ENCODE measurements at regions not wholly inside any gene's neighbourhood (a gene's known extent, or its start where the extent isn't known, plus 50 kb on each side); places are given as distances from the start of the nearest gene placed in this dataset.
"Not testable (repeated sequence)": the region's sequence is repeated elsewhere in the genome, so short reads cannot be mapped to it uniquely, and the experiment has no call there.

DNA sequence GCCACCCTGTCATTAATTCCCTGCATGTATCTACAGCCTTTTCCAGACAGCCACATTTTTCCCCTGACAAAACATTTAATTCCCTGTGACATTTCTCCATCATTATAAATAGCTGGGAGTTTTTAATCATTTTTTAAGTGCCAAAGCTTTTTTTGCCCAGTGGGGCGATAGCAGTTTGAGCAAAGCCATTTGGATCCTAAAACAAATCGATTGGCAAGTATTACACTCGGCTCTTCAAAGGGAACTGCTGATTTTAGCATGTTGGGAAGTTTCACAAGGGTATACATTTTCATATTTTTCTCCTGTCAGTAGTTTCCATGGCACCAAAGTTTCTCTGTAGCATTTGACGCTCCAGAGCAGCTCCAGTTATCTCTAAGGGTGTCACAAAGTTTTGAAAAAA lies 210.8 kb downstream of the HIPK3 start:
- no peak for DNase-seq (ENCODE audit: low read depth in 3 of 3)

DNA sequence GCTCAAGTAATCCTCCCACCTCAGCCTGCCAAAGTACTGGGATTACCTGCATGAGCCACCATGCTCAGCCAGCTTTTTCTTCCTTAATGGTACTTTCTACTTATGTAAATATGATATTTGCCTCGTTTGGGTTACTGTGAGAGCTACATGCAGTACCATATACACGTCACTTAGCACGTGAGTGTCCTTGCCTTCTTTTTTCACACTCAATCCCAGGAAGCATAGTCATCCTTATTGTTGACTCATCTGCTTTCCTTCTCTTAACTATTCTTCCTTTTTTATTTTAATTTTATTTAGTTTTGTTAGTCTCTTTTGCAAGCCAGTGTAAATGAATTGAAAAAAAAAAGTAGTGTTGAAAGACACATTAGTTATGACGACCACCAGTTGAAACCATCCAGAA lies 205.9 kb downstream of the HIPK3 start:
- no peak for DNase-seq (ENCODE audit: low read depth in 3 of 3)

- DNase-seq (ENCODE audit: low read depth in 3 of 3): no peak
These were observed 204.4 kb downstream of the HIPK3 start for GRCh38 chr11:33461369-33462125.

DNA sequence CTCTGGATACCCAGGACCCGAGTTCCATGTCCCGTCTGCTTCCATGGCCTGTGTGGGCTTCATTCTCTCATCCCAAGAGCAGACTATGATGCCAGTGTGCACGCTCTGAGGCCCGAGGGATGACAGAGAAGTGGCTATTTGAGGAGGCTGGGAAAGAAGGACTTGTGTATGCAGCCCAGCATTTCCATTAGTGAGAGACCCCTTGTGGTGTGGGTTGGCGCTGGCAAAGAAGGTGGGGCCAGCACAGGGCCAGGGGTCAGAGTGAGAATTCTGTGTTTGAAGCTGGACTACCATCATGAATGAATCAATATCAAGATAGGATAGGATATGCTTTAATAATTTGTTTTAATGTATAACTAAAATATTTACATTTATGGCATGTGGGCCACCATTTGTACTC lies 200.8 kb downstream of the HIPK3 start:
- DNase-seq (ENCODE audit: low read depth in 3 of 3): no peak

DNA sequence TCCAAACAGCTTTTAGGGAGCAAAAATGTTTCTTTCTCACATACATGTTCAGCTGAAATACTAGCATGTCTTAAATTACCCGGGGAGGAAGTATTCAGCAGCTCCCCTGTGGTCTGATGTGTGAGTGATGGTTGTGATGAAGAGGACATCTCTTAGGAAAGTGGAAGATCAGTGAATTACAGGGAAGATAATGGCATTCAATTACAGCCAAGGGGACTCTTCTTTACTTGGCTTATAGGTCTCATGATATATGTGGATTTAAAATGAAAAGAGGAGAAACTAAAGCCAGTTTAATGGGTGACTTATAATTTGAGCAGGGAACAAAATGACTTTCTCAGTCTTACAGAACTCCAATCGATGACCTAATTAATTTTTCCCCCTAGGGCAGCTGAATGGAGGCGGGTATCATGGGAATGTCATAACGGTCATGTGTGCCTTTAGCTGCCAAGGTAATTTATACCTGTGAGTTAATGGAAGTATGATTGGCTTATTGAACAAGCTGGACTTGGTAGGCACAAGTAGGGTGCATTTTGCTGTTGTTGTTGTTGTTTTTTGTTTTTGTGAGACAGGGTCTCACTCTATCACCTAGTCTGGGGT lies 198.8 kb downstream of the HIPK3 start:
- no peak for DNase-seq (ENCODE audit: low read depth in 3 of 3)

DNA sequence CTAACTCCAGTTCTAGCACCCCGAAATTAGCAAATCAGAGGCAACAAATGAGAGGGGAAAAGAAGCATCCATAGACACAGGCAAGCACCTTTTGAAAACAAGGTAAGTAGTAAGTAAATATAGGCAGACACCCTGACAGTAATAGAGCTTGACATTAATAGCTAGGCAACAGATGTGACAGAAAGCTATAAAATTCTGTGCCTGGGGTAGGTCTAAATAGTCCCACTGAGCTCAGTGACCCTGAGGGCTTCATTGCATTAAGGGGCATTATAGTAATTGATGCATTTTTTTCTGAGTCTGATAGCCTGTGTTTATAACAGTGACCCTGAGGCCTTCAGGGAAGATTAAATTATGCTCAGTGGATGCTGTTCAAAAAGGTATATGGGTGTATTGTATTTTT lies 197.1 kb downstream of the HIPK3 start:
- no peak for DNase-seq (ENCODE audit: low read depth in 3 of 3)

DNA sequence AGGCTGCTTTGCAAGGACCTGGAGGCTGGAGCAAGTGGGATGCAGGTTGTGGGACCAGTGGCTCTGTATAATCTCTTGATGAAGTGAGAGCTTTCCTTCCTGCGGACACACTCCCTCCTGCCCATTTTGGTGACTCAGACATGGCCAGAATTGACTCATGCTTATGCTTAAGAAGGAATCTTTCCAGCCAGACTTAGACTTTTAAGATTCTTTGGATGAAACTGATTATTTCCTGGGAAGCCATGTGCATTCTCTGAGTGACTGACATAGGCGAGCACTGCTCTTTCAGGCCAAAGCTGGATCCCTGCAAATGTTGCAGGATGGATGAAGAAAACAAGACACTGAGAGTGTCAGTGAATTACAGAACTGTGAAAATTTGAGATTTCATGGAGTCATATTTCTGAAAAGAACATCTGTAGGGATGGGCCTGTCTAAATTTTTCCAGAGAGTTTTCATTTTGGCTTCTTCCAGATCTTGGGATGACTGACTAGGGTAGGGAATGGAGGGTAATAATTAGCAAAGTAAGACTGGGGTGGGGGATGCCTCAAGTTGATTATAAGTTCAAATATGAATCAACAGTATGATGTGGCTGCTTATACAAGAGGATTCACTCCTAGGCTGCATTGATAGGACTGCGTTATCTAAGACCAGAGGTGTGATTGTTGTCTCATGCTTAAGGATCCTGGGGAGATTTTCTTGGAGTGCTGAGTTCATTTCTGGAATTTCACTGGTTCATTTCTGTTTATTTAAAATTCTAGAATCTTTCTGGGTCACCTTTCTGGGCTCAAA lies 195.8 kb downstream of the HIPK3 start:
- DNase-seq (ENCODE audit: low read depth in 3 of 3): no peak

DNA sequence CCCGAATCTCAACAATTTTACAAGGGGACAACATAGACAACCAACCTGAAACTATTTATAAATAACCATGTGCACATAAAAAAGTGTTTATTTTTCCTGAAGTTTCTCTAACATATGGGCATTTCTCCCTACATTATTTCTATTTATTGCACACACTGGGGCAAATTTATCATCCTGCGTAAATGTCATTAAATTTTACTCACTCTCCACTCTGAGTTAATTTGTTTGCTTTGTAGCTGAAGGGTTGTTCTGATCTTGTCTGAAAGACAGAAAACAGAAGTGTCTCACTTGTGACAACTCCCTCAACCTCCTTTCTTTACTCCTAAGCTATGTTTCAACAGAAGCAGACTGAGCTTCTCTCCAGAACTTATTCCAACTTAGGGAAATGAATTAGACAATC lies 194.2 kb downstream of the HIPK3 start:
- DNase-seq (ENCODE audit: low read depth in 3 of 3): no peak

DNA sequence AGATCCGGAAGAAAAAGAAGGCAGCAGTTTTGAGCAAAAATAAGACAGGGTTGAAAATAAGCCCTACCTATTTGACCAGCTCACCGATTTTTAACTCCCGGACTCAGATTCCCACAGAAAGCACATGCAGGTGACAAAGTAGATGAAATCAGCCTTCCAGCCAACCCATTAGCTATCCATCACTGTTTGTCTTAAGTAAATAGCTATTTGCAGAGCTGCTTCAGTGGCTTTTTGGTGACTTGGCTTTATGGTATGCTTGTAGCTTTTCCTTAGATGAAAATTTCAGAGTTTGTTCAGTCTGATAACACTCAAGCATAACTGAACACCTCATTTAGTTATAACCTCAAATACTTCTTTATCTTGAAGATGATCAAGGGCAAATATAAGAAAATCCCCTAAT lies 192.6 kb downstream of the HIPK3 start:
- no peak for DNase-seq (ENCODE audit: low read depth in 3 of 3)

GRCh38 chr11:33448461-33449130 lies 191.4 kb downstream of the HIPK3 start:
- DNase-seq (ENCODE audit: low read depth in 3 of 3): no peak

- no peak for DNase-seq (ENCODE audit: low read depth in 3 of 3)
These were observed 188.6 kb downstream of the HIPK3 start for GRCh38 chr11:33445761-33446161.

DNA sequence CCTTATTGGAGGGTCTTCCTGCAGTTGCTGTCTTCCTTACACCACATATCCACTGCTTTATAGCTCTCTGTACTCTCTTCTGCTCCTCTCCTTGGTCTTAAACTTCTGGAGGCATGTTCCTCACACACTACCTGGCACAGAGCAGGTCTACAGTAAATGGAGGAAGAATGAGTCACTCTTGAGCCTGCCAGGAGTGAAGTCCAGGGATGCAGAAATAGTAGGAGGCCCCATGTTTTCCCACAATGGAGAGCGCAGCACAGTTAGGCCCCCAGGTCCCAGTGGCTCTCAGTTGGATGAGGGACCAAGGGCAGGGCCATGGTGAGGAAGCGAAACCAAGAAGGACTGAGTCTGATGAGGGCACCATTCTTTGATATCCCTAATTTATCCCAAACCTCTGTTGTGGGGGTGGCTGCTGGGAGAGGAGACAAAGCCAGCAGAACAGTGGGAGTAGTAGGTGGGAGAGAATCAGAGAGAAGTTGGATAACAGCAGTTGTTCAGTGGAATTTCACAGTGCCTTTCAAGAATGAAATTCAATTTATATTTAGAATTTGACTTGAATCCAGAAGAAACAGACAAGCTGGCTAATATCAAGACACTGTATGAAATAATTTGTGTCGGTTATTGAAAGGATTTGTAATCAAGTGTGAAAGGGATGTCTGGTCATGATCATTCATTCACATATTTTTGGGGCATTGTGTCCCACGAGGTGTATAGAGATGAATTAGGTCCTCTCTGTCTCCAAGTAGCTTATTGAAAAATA lies 187.8 kb downstream of the HIPK3 start:
- no peak for DNase-seq (ENCODE audit: low read depth in 3 of 3)

DNA sequence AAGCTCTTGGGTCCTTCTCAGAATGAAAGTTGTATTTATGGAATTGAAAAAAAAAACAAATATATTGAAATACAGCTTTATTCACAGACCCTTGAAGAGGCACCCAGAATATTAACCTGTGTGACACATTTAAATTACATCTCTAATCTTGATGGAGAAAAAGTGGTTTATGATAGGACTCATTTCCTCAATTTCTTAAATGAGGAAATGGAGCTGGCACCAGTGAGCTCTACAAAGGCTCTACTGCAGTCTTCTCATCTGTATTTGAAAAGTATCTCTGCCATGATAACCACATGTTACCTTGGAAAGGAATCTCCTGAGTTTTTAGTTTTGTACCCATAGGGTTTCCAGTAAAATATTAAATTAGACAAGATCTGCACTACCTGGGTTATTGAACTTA lies 186.5 kb downstream of the HIPK3 start:
- no peak for DNase-seq (ENCODE audit: low read depth in 3 of 3)

DNA sequence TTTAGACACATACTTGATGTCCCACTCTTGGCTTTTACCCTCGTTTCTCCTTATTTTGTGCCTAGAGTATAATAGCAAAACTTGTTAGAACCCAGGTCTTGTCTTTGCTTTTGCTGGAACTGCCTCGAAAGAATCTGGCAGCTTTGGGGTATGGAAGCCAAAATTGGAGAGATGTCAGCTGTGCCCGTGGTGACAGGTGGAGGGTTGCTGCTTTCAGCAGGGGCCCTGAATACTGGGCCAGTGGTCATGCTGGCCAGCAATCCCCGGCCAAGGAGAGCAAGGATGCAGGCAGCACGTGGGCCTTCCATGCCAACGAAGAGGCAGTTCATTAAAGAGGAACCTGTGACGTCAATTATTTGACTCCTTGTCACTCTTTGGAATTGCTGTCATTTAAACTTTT lies 181.1 kb downstream of the HIPK3 start:
- no peak for DNase-seq (ENCODE audit: low read depth in 3 of 3)

- DNase-seq (ENCODE audit: low read depth in 3 of 3): no peak
These were observed 180.3 kb downstream of the HIPK3 start for GRCh38 chr11:33437529-33437928.

DNA sequence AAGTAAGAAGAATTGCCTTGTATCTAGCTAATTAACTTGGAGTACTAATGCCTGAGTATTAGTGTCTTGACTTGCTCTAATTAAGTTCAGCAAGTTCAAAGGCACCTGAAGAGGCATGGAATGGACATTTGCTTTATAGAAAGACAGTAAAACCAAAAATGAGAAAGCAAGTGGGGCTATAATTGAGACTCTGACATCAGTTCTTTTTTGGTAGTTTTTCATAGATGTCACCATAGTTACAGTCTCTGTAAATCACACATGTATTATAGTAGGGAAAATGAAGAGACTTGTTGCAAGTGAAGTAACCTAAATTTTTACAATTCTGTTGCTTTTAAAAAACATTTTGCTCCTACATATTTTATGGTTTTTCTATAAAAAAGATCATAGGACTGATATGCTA lies 178.0 kb downstream of the HIPK3 start:
- DNase-seq (ENCODE audit: low read depth in 3 of 3): no peak

DNA sequence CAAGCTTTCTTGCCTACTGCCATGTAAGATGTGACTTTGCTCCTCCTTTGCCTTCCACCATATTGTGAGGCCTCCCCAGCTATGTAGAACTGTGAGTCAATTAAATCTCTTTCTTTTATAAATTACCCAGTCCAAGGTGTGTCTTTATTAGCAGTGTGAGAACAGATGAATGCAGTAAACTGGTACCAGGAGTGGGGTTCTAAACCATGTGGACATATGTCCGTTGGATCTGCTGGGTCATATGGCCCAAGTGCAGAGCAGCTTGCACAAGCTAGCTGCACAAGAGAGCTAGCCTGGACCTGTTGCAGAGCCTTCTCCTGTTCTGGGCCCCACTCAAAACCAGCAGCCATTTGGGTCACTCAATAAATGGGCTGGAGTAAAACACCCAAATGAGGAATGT lies 177.1 kb downstream of the HIPK3 start:
- no peak for DNase-seq (ENCODE audit: low read depth in 3 of 3)

DNA sequence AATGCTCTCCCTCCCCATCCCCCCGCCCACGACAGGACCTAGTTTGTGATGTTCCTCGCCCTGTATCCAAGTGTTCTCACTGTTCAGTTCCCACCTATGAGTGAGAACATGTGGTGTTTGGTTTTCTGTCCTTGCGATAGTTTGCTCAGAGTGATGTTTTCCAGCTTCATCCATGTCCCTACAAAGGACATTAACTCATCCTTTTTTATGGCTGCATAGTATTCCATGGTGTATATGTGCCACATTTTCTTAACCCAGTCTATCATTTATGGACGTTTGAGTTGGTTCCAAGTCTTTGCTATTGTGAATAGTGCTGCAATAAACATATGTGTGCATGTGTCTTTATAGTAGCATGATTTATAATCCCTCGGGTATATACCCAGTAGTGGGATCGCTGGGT lies 171.3 kb downstream of the HIPK3 start:
- not testable (repeated sequence) for DNase-seq (ENCODE audit: low read depth in 3 of 3)

- no peak for DNase-seq (ENCODE audit: low read depth in 3 of 3)
These were observed 163.9 kb downstream of the HIPK3 start for GRCh38 chr11:33420959-33421566.

GRCh38 chr11:33419924-33420323 lies 162.7 kb downstream of the HIPK3 start:
- DNase-seq (ENCODE audit: low read depth in 3 of 3): no peak

DNA sequence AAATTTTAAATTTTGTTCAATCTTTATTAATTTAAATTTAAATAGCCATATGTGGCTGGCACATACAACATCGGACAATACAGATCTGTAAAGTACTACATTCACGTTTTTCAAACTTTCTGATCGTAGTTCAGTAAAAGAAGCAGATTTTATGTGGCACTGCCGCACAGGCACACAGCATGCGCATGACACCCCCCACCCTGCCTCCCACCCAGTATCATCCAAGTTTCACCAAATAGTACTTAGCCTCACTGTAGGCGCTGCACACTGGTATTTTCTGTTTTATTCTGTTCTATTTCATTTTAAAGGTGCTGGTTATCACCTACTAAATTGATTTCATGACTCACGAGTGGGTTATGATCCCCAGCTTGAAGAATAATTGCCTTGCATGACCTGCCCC lies 159.9 kb downstream of the HIPK3 start:
- no peak for DNase-seq (ENCODE audit: low read depth in 3 of 3)

Measured in stimulated activated CD4-positive, alpha-beta T cell treated with anti-CD3 and anti-CD28 coated beads, TNF-alpha, amount 100 ng/mL, for 4 hours (primary cell).